ENCODE measurements at regions not wholly inside any gene's neighbourhood (a gene's known extent, or its start where the extent isn't known, plus 50 kb on each side); places are given as distances from the start of the nearest gene placed in this dataset.

DNA sequence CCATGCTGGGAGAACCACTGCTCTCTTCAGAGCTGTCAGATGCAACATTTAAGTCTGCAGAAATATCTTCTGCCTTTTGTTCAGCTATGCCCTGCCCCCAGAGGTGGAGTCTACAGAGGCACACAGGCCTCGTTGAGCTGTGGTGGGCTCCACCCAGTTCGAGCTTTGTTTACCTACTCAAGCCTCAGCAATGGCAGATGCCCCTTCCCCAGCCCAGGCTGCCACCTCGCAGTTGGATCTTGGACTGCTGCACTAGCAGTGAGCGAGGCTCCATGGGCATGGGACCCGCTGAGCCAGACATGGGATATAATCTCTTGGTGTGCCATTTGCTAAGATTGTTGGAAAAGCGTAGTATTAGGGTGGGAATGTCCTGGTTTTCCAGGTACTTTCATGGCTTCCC lies 229.1 kb upstream of the C11orf87 start:
- Histone ChIP-seq H3K9me3 (ENCODE audit: control insufficient read depth, low read depth, low read length) (no peaks in the 10 kb centered on the region), H3K4me3 (ENCODE audit: low read length) (no peak overlapping the region), H3K36me3 (ENCODE audit: control insufficient read depth, low read depth, low read length) (no peaks in the 10 kb centered on the region), H3K9ac (ENCODE audit: low read length) (no peak overlapping the region), H3K27me3 (ENCODE audit: control insufficient read depth, insufficient read depth, low read length) (no peaks in the 10 kb centered on the region), H3K27ac (ENCODE audit: low read length) (no peak overlapping the region), H3K4me1 (ENCODE audit: control insufficient read depth, low read depth, low read length) (no peaks in the 10 kb centered on the region)

DNA sequence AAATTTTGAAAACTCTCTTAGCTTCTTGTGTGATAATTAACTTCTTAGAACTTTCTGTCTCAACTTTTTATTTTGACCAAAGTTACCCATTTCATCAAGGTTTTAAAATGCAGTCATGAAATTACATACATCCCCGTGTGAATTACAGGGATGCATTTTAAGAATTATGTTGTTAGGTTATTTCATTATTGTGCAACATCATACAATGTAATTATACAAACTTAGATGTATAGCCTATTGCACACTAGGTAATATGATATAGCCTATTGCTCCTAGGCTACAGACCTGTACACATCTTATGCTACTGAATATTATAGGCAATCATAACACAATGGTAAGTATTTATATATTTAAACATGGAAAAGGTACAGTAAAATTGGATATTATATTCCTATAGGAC lies 228.1 kb upstream of the C11orf87 start:
- Histone ChIP-seq H3K36me3 (ENCODE audit: control insufficient read depth, low read depth, low read length) (no peaks in the 10 kb centered on the region), H3K27me3 (ENCODE audit: control insufficient read depth, insufficient read depth, low read length) (no peaks in the 10 kb centered on the region), H3K9me3 (ENCODE audit: control insufficient read depth, low read depth, low read length) (no peaks in the 10 kb centered on the region), H3K27ac (ENCODE audit: low read length) (no peak overlapping the region), H3K4me1 (ENCODE audit: control insufficient read depth, low read depth, low read length) (no peaks in the 10 kb centered on the region), H3K4me3 (ENCODE audit: low read length) (no peak overlapping the region), H3K9ac (ENCODE audit: low read length) (no peak overlapping the region)

DNA sequence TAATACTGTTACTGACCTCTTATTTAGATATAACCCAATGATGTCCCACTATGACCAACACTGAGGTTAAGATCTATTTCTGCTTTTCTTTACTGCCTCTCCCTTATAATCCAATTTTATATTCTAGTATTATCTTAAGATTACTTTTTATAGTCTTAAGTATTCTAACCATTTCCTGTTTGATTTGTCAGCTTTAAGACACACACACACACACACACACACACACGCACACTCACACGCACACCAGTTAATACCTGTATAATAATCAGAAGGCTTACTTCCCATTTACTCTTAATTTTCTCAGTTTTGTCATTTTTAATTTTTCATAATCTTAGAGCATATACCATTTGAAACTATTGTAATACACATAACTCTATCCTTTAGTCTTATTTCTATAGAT lies 226.0 kb upstream of the C11orf87 start:
- no peaks in the 10 kb centered on the region for H3K36me3 ChIP-seq (ENCODE audit: control insufficient read depth, low read depth, low read length)
- no peaks in the 10 kb centered on the region for H3K4me1 ChIP-seq (ENCODE audit: control insufficient read depth, low read depth, low read length)
- no peak overlapping the region for H3K27ac ChIP-seq (ENCODE audit: low read length)
- no peaks in the 10 kb centered on the region for H3K9me3 ChIP-seq (ENCODE audit: control insufficient read depth, low read depth, low read length)
- H3K4me3 ChIP-seq (ENCODE audit: low read length) = no peak overlapping the region
- no peak overlapping the region for H3K9ac ChIP-seq (ENCODE audit: low read length)
- no peaks in the 10 kb centered on the region for H3K27me3 ChIP-seq (ENCODE audit: control insufficient read depth, insufficient read depth, low read length)

DNA sequence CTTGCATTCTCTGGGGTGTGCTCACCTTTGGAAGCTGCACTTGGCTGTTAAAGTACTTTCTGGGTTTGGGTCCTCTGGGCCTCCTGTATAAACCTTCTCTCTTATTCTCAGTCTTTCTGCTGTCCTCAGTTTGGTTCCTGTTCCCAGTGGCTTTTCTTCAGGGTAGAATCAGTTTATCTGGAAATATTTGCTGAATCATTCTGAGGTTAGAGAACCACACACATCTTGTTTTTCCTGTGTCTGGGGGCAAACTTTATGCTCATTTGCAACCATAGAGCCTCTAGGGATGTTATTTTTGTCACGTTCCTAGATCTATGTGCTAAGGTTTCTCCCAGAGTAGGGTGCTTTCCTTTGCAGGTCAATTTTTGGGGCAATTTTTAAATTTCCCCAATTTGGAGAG lies 224.3 kb upstream of the C11orf87 start:
- H3K4me3 ChIP-seq (ENCODE audit: low read length) = no peak overlapping the region
- H3K9me3 ChIP-seq (ENCODE audit: control insufficient read depth, low read depth, low read length) = no peaks in the 10 kb centered on the region
- no peak overlapping the region for H3K9ac ChIP-seq (ENCODE audit: low read length)
- H3K36me3 ChIP-seq (ENCODE audit: control insufficient read depth, low read depth, low read length) = no peaks in the 10 kb centered on the region
- H3K4me1 ChIP-seq (ENCODE audit: control insufficient read depth, low read depth, low read length) = no peaks in the 10 kb centered on the region
- no peaks in the 10 kb centered on the region for H3K27me3 ChIP-seq (ENCODE audit: control insufficient read depth, insufficient read depth, low read length)
- no peak overlapping the region for H3K27ac ChIP-seq (ENCODE audit: low read length)

DNA sequence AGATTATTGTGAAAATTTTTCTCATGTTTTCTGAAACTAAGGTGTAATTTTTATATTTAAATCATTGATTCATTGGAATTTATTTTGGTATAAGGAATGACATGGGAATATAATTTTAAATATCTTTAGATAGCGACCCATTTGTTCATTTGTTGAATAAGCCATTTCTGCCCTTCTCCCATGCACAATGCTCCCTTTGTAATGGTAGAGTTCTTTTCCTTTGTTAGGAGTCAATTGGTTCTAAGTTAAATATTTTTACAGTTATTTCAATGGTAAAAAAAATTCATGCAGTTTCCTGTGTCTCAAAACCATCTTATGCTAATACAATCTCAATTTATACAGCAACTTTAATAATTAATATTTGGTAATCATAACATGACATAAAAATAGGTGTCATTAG lies 218.8 kb upstream of the C11orf87 start:
- no peaks in the 10 kb centered on the region for H3K4me1 ChIP-seq (ENCODE audit: control insufficient read depth, low read depth, low read length)
- no peak overlapping the region for H3K27ac ChIP-seq (ENCODE audit: low read length)
- no peak overlapping the region for H3K4me3 ChIP-seq (ENCODE audit: low read length)
- H3K9ac ChIP-seq (ENCODE audit: low read length) = no peak overlapping the region
- no peaks in the 10 kb centered on the region for H3K36me3 ChIP-seq (ENCODE audit: control insufficient read depth, low read depth, low read length)
- H3K27me3 ChIP-seq (ENCODE audit: control insufficient read depth, insufficient read depth, low read length) = no peaks in the 10 kb centered on the region
- H3K9me3 ChIP-seq (ENCODE audit: control insufficient read depth, low read depth, low read length) = no peaks in the 10 kb centered on the region

DNA sequence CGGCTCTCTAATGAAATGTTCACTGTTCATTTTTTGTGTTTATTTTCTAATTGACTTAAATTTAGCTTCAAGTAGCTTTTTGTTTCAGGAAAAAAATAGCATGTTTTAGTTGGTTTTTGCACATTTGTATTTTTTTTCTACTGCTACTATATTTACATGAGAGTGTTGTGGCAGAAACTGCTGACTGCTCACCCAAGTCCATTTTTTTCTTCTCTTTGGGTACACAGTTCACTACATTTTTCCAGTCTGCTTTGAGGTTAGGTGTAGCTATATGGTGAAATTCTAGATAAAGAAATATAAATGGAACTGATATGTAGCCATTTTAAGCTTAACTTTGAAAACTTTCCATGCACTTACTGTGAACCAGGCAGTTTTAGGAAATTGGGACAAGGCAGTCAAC lies 216.7 kb upstream of the C11orf87 start:
- H3K27me3 ChIP-seq (ENCODE audit: control insufficient read depth, insufficient read depth, low read length) = no peaks in the 10 kb centered on the region
- H3K4me3 ChIP-seq (ENCODE audit: low read length) = no peak overlapping the region
- H3K9me3 ChIP-seq (ENCODE audit: control insufficient read depth, low read depth, low read length) = no peaks in the 10 kb centered on the region
- H3K4me1 ChIP-seq (ENCODE audit: control insufficient read depth, low read depth, low read length) = no peaks in the 10 kb centered on the region
- H3K27ac ChIP-seq (ENCODE audit: low read length) = no peak overlapping the region
- no peak overlapping the region for H3K9ac ChIP-seq (ENCODE audit: low read length)
- no peaks in the 10 kb centered on the region for H3K36me3 ChIP-seq (ENCODE audit: control insufficient read depth, low read depth, low read length)

DNA sequence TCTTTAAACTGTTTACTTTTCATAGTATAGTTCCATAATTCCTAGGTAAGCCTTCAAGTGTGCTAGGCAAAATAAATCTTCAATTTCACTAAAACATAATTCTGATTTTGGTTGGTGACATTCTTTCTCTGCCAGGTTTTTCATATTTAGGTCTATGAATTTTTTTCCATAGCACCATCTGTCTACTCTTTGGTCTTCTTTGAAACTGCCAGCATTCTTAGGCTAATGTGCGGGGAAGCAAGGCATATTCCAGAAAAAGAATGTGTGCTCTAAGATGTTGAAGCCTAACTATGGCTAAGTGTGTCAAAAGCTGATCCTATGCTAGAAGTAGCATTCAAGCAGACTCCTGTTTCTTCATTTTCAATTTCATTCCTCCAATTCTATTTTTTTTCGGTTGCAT lies 213.9 kb upstream of the C11orf87 start:
- Histone ChIP-seq H3K9ac (ENCODE audit: low read length) (no peak overlapping the region), H3K4me1 (ENCODE audit: control insufficient read depth, low read depth, low read length) (no peaks in the 10 kb centered on the region), H3K27me3 (ENCODE audit: control insufficient read depth, insufficient read depth, low read length) (no peaks in the 10 kb centered on the region), H3K36me3 (ENCODE audit: control insufficient read depth, low read depth, low read length) (no peaks in the 10 kb centered on the region), H3K9me3 (ENCODE audit: control insufficient read depth, low read depth, low read length) (no peaks in the 10 kb centered on the region), H3K4me3 (ENCODE audit: low read length) (no peak overlapping the region), H3K27ac (ENCODE audit: low read length) (no peak overlapping the region)

DNA sequence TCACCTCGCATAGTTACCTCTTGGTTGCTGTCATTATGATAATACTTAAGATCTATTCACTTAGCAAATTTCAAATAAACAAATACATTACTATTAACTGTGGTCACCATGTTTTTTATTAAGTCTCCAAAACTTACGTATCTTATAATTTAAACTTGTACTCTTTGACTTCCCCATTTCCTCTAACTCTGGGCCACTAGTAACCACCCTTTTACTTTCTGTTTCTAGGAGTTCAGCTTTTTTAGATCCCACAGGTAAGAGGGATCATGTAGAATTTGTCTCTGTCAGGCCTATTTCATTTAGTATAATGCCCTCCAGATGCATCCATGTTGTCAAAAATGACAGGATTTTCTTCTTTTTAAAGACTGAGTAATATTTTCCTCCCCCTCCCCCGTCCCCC lies 212.4 kb upstream of the C11orf87 start:
- H3K27me3 ChIP-seq (ENCODE audit: control insufficient read depth, insufficient read depth, low read length) = no peaks in the 10 kb centered on the region
- H3K9ac ChIP-seq (ENCODE audit: low read length) = no peak overlapping the region
- no peaks in the 10 kb centered on the region for H3K36me3 ChIP-seq (ENCODE audit: control insufficient read depth, low read depth, low read length)
- H3K4me1 ChIP-seq (ENCODE audit: control insufficient read depth, low read depth, low read length) = no peaks in the 10 kb centered on the region
- no peaks in the 10 kb centered on the region for H3K9me3 ChIP-seq (ENCODE audit: control insufficient read depth, low read depth, low read length)
- H3K4me3 ChIP-seq (ENCODE audit: low read length) = no peak overlapping the region
- no peak overlapping the region for H3K27ac ChIP-seq (ENCODE audit: low read length)

DNA sequence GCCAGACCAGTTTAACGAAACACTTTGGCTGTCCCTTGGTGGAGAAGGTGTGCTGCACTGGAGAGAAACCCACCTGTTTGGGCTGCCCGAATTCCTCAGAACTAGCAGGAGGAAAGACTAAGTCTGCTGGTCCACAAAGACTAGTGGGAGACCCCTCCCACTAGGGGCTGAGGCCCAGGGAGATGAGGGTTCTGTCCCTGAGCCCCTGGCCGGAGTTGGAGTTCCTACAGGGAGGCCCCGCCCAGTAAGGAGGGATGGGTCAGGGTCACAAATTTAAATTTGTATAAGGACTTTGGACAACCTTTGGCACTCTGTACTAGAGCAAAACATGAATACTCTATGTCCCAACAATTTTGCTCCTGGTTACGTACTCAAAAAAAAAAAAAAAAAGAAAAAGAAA lies 200.8 kb upstream of the C11orf87 start:
- no peaks in the 10 kb centered on the region for H3K4me1 ChIP-seq (ENCODE audit: control insufficient read depth, low read depth, low read length)
- no peaks in the 10 kb centered on the region for H3K36me3 ChIP-seq (ENCODE audit: control insufficient read depth, low read depth, low read length)
- H3K9me3 ChIP-seq (ENCODE audit: control insufficient read depth, low read depth, low read length) = no peaks in the 10 kb centered on the region
- no peaks in the 10 kb centered on the region for H3K27me3 ChIP-seq (ENCODE audit: control insufficient read depth, insufficient read depth, low read length)
- no peak overlapping the region for H3K9ac ChIP-seq (ENCODE audit: low read length)
- no peak overlapping the region for H3K27ac ChIP-seq (ENCODE audit: low read length)
- H3K4me3 ChIP-seq (ENCODE audit: low read length) = no peak overlapping the region

DNA sequence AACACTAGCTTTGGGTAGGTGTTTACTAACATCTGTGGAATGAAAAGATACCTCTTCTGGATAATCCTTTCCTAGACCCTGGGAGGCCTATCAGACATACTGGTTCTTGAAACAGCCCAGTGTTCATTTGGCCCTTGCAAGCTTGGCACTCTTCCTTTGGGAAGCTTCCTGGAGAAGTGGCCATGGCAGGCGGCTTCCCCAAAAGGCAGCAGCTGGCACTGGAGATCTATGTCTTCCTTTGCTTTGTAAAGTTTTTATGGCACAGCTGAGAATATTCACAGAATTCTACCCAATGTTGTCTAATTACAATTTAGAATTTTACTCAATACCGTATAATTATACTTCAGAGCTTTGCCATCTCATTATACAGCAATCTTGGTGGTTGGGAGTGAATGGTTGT lies 199.2 kb upstream of the C11orf87 start:
- Histone ChIP-seq H3K27me3 (ENCODE audit: control insufficient read depth, insufficient read depth, low read length) (no peaks in the 10 kb centered on the region), H3K27ac (ENCODE audit: low read length) (no peak overlapping the region), H3K9ac (ENCODE audit: low read length) (no peak overlapping the region), H3K9me3 (ENCODE audit: control insufficient read depth, low read depth, low read length) (no peaks in the 10 kb centered on the region), H3K4me3 (ENCODE audit: low read length) (no peak overlapping the region), H3K36me3 (ENCODE audit: control insufficient read depth, low read depth, low read length) (no peaks in the 10 kb centered on the region), H3K4me1 (ENCODE audit: control insufficient read depth, low read depth, low read length) (no peaks in the 10 kb centered on the region)

DNA sequence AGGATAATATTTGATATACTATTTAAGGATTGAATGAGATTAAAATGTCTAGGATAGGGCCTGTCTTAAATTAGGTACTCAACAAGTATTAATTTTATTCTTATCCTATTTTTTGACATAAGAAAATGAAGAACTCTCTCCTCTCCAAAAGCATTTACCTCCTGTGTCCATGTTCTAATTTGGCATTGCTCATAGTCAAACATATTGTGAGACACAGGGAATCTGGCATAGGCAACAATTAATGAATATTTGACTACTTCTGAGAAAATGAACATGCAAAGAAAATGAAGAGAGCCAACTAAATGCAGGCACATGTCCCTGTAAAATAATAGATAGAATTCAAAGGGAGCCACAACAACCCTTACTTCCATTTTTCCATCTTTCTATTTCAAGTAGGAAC lies 198.5 kb upstream of the C11orf87 start:
- Histone ChIP-seq H3K4me3 (ENCODE audit: low read length) (no peak overlapping the region), H3K9ac (ENCODE audit: low read length) (no peak overlapping the region), H3K36me3 (ENCODE audit: control insufficient read depth, low read depth, low read length) (no peaks in the 10 kb centered on the region), H3K27me3 (ENCODE audit: control insufficient read depth, insufficient read depth, low read length) (no peaks in the 10 kb centered on the region), H3K4me1 (ENCODE audit: control insufficient read depth, low read depth, low read length) (no peaks in the 10 kb centered on the region), H3K27ac (ENCODE audit: low read length) (no peak overlapping the region), H3K9me3 (ENCODE audit: control insufficient read depth, low read depth, low read length) (no peaks in the 10 kb centered on the region)

DNA sequence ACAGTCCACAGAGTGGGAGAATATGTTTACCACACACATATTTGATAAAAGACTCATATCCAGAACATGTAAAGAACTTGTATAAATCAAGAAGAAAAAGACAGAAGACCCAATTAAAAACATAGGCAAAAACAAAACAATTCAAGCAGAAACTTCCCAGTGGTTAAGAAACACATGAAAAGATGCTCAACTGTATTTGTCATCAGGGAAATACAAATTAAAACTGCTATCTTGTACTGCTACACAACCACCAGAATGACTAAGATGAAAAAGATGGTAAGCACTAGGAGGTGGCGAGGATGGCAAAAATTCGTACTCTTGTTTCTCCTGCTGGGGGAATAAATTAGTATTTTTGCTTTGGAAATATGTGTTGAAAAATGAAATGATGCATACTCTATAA lies 192.3 kb upstream of the C11orf87 start:
- no peaks in the 10 kb centered on the region for H3K9me3 ChIP-seq (ENCODE audit: control insufficient read depth, low read depth, low read length)
- H3K4me1 ChIP-seq (ENCODE audit: control insufficient read depth, low read depth, low read length) = no peaks in the 10 kb centered on the region
- H3K36me3 ChIP-seq (ENCODE audit: control insufficient read depth, low read depth, low read length) = no peaks in the 10 kb centered on the region
- H3K9ac ChIP-seq (ENCODE audit: low read length) = no peak overlapping the region
- no peak overlapping the region for H3K27ac ChIP-seq (ENCODE audit: low read length)
- no peak overlapping the region for H3K4me3 ChIP-seq (ENCODE audit: low read length)
- H3K27me3 ChIP-seq (ENCODE audit: control insufficient read depth, insufficient read depth, low read length) = no peaks in the 10 kb centered on the region

DNA sequence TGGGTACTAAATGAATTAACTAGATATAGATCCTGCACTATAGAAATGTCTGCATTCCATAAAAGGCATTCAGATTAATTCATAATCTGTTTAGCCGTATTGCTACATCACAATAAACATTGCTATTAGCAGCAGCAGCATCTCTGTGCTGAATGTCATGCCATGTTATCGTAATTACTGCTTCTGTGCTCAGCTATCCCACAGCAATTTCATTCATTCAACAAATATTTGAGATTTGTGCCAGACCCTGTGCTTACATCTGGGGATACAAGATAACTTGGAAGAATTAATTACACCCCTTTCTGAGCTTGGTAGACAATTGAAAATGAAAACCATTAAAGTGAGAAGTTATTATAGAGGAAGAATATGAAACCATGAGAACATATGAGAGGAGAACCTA lies 185.8 kb upstream of the C11orf87 start:
- Histone ChIP-seq H3K27me3 (ENCODE audit: control insufficient read depth, insufficient read depth, low read length) (no peaks in the 10 kb centered on the region), H3K4me3 (ENCODE audit: low read length) (no peak overlapping the region), H3K9ac (ENCODE audit: low read length) (no peak overlapping the region), H3K27ac (ENCODE audit: low read length) (no peak overlapping the region), H3K4me1 (ENCODE audit: control insufficient read depth, low read depth, low read length) (no peaks in the 10 kb centered on the region), H3K36me3 (ENCODE audit: control insufficient read depth, low read depth, low read length) (no peaks in the 10 kb centered on the region), H3K9me3 (ENCODE audit: control insufficient read depth, low read depth, low read length) (no peaks in the 10 kb centered on the region)
